ENCODE measurements at regions not wholly inside any gene's neighbourhood (a gene's known extent, or its start where the extent isn't known, plus 50 kb on each side); places are given as distances from the start of the nearest gene placed in this dataset.

DNA sequence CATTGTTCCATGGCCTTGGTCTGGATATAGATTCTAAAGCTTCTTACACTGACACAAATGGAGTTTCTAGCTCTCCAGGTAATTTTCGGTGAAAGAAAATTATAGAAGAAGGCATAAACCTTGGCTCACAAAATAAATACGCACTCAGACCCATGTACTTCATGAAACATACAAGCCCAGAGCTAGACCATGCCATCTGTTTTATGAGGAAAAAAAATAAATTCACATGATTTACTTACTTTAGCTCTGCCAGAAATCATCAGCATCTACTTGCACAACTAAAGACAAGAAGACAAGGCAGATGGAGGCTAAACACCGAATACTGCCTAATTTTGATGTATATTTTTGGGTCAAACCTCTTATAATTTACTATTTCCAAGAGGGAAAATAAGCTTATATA lies 197.4 kb upstream of the KLF14 start:
- no peak for FAIRE-seq

DNA sequence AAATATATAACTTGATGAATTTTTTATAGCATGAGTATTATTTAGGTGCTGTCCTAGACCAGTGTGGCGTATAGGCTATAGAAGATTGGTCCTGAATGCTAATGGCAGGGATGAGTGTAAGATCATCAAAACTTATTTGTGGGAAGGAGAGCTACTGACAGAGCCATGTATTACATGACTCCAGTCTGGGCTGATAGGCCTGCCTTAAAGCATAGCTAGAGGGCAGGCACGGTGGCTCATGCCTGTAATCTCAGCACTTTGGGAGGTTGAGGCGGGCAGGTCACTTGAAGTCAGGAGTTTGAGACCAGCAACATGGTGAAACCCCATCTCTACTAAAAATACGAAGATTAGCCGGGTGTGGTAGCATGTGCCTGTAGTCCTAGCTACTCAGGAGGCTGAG lies 198.1 kb upstream of the KLF14 start:
- FAIRE-seq: no peak

DNA sequence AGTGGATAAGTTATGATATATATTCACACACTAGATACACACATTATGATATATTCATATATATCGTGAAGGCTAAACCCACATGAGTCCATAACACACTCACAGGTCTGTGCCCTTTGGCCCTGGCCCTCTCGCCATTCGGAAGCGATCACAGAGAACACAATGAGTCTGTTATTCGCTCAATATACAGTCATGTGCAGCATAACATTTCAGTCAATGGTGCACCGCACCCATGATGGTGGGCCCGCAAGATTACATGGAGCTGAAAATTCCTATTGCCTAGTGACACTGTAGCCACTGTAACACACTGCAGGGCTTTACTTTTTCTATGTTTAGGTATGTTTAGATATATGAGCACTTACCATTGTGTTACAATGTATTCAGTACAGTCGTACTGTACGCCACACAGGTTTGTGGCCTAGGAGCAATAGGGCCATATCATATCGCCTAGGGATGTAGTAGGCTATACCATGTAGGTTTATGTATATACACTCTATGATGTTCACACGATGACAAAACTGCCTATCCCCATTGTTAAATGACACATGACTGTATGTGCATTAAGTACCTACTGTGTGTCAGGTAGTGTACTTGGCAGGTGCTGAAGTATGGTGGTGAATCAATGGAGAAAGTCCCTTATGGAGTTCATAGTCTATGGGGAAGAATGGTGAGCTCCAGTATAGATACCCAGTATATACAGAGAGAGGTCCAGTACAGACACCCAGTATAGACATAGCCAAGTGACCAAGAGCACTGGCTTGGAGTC lies 198.8 kb upstream of the KLF14 start:
- FAIRE-seq: no peak

DNA sequence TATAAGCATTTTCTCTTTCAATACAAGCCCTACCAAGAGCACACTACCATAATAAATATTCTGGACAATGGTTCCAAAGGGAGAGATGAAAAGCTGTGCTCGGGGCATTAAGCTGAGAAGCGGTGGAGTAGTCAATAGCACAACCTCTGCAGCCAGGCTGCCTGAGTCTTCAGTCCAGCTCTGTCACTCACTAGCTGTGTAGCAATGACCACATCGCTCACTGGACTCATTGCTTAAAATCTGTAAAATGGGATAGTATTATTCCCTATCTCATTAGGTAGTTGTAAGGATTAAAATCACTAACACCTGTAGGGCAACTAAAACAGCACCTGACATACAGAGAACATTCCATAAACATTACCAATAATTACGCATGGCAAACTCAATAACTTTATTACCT lies 199.9 kb upstream of the KLF14 start:
- FAIRE-seq: no peak

DNA sequence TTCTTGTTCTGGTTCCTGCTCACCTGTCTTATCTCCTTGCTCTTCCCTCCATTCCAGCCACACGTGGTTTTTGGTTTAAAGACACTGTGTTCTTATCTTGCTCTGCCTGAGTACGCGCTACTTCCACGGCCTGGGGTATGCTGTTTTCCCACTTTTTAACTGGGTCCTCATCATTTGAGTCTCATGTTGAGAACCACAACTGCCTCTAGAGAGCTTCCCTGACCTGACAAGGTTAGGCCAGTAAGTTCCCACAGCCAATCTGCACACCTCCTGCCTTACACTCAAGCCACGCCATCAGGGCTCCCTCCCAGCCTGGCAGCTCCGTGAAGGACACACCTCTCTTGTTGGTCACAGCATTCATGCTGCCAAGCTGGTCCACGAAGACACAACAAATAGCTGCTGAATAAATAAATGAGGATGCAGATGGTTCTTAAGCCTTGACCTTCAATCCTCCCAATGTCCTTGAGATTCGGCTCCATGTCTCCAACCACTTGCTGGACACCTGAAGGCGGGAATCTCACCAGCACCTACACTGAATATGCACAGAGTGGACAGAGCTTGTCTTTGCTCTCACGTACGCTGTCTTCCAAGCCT lies 201.7 kb upstream of the KLF14 start:
- FAIRE-seq: no peak

DNA sequence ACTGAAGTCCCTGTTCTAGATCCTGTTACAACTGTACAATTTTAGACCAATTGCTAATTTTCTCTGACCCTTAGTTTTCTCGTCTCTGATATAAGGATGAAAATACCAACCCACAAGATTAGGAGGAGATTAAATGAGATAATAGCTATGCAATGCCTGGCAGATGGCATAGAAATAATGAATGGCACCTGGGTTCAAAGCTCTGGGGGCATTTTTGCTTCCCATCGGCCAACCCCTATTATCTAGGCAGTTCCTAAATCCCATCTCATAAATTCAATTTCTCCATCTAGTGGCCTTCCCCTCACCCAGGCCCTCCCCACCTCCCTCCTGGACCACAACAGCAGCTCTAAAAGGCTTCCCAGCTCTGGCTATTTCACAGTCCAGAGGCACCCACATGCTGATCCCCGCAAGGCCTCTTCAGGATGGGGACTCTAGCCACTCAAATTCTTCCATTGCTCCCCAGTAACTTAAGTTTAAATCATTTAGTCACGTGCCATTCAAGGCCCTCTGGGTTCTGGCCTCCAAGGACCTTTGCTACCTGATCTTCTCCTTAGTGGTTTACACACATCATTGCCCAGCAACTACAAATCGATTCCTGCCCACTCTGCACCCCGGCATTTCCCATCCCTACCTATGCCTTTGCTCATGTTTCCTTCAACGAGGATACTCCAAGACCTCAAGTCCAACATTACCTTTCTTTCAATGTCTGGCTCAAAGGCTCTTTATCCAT lies 202.4 kb upstream of the KLF14 start:
- FAIRE-seq: no peak

DNA sequence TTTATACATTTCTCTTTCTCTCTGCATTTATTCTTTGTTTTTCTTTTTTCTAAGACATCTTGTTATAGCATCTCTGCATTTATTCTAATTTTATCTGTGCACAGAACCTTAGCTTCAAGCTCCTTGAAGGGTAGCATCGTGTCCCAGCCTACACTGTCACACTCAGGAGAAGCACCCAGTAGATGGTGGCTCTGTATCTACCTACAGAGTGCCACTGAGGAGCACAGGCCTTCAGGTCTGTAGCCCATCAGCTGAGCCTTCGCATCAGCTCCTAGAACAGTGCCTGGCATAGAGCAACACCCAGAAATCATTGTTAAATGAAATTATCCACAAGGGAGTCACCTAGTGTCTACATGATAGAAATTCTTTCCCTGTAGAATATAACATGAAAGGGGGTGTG lies 203.0 kb upstream of the KLF14 start:
- FAIRE-seq: no peak

DNA sequence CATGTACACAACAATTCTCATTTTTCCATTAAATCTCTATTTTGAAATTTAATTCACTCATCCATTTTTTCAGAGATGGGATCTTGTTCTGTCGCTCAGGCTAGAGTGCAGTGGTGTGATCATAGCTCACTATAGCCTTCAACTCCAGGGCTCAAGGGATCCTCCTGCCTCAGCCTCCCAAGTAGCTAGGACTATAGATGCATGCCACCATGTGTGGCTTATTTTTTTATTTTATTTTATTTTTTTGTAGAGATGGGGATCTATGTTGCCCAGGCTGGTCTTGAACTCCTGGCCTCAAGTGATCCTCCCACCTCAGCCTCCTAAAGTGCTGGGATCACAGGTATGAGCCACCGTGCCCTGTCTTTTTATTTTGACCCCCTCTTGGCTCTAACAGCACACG lies 203.8 kb upstream of the KLF14 start:
- no peak for FAIRE-seq

DNA sequence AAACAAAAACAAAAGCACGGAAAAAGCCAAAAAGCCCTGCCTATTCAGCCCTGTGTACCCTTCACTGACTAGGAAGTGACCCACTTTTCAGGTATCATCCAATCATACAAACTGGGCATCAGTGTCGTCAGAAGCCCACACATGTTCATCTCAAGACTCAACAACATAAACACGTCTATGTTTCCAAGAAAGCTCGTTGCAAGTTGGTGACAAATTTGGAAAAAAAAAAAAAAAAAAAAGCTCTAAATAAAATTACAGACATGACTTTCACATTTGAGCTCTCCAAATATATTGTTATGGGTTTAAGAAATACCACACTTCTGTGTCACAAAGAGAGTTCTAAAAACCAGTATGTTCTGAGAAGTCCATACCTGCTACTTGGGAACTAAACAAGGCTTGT lies 204.7 kb upstream of the KLF14 start:
- FAIRE-seq: no peak

DNA sequence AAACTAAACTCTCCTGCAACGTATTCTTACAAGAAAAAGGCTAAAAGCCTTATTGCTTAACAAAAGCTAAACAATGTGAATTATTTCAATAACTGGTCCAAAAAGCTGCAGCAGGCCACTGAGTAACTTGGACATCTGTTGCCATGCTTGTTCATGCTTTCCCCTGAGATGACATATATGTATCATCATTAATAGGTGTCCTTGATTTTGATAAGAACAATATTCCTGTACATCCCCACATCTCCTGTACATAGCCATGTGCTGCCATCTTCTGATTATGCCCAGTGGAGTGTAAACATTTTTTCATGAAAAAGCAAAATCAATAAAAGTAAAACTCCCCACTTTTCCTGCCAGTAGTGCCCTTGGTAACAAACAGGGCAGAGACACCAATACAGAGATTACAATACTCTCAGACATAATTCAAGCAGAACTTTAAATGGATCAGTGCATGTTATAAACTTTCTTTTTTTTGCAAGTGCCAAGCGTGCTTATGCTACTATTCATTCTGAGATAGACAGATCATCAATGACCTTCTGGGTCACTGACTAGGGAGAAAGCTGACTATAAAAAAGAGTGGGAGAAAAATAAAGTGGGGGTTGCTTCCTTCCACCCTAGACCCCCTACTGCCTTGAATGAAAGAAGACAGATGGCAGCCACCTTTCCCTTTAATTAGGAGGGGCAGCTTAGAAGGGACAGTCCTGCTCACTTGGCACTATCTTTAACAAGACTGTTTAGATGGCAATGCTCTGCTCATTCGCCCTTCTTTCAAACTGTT lies 205.5 kb upstream of the KLF14 start:
- FAIRE-seq: no peak

DNA sequence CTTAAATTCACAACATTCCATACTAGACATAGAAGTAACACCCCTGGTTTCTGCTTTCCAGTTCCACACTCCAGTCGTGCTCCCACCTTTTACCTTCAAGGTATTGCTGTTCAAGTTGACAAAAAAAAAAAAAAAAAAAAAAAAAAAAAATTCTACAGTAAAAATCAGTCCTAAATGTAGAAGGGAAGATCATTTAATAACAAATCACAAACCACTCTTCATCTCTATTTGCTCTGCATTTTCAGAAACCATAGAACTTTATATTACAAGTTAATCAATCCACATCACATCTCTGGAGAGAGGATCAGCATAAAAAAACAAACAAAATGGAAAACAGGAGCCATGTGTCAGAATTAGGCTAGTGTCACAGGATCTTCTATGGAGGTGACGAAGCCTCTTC lies 206.3 kb upstream of the KLF14 start:
- no peak for FAIRE-seq

DNA sequence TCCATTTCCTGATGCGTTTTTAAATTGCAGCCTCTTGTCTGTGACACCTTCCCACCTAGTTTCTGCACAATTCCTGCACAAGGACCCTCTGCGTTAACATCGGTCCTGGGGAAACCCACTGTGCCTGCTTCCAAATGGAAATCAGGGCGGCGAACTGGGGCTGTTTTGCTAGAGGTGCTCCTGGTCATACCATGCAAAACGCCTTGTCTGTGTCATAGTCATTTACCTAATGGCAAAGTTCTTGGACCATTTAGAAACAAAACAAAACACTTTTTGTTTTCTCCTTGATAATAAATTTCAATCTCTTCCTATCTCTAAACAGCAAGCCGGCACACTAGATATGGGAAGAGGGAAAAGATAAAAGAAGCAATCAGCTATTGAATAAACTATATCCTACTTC lies 206.9 kb upstream of the KLF14 start:
- no peak for FAIRE-seq

DNA sequence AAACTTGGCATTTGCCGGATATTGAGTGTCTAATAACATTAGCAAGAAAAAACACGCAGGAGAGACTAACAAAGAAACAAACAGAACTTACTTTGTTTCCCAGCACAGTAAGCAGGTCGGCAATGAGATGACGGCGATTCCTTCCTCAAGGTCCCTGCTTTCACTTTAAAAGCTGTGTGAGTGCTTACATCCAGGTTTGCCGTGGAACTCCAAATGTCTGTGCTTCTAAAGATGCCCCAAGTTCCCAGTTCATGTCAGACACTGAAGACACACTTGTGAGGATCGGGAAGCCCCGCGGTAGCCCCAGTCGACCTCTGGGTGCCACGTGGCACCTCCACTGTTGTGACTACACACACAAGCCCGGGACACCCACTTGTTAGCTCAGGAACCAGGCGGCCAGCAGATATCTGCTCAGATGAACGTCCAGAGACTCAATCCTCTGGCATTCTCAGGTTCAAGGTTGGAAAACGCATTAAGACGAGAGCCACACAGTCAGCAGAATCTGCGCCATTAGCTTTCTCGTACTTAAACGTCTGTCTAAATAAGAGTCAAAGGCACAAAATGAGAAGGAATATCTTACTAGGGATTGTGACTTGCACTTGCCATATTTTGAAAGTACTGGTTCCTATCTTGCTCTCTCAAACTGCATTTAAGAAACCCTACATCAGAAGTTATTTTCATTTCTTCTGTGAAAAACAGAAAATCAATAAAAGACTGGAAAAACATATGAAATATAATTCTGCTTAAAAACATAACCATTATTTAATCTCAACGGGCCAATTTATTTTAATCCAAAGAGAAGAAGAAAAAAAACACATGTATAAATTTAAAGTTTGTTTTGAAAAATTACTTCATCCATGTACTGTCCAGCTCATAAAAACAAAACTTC lies 207.6 kb upstream of the KLF14 start:
- FAIRE-seq: no peak

DNA sequence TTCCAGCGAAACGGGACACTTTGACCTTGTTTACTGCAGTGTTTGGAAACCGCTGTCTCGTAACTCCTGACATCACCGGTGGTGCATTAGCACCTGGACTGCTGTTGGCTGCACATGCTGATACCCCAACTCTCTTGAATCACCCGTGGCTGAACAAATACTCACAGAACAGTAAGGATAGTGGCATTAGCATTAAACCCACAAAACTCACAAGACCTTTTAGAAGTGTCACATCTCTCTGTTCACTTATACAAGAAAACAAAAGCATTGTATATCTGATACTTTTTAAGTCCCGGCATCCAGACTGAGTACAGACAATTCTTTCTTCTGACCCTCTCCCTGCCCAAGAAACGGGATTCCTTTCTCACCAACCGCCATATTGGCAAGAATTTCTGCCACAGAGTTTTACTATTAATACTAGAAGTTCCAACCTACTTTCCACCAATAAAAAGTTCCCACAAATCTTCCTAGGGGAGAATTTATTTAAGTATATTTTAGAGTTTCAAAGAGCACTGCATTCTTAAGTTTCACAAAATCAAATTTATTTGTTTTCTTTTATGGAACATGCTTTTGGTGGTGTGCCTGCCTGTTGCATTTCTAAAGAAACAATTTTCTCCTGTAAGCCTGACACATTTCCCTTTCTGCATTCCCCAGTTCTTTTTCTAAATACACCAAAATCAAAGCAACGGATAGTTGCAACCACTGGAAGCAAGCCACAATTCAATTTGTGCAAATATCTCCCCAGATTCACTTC lies 208.4 kb upstream of the KLF14 start:
- FAIRE-seq: no peak

DNA sequence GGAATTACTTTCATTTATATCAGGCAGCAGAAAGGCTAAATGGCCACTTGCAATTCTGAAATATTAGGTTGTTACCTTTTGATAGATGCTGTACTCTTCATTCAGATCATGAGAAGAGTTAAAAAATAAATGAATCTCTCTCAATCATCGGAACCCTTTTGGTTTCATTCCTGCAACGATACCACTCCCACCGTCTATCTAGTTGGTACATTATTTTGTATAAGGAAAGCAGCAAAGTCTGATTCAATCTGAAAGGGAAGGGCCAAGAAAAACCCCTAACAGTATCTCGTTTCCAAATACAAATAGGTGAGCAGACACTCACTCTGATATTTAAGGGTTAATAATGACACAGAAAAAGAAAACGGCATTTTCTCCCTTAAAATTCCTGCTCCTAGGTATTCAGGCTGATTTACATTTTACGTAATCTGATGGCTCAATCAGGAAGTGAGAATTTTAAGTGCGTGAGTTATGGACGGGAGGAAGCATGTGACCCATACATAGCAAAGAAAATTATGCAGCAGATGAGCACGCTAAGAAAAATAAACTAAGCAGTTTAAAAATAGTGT lies 209.4 kb upstream of the KLF14 start:
- no peak for FAIRE-seq

DNA sequence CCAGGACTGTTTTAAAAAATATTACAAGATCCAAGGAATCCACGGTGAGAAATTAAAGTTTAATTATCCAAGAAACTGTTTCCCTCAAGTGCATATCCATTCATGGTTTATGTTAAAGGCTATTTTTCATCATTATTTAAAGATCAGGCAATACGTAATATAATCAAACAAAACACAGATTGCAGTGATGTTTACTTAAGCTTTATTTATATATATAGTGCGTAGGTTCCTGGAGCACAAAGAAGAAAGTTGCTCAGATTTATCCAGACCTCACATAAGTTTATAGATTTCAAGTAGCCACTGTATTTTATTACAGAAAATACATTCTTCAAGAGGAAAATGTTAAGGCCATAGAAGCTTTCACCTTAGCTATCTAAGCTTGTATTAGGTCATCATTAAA lies 210.0 kb upstream of the KLF14 start:
- no peak for FAIRE-seq

DNA sequence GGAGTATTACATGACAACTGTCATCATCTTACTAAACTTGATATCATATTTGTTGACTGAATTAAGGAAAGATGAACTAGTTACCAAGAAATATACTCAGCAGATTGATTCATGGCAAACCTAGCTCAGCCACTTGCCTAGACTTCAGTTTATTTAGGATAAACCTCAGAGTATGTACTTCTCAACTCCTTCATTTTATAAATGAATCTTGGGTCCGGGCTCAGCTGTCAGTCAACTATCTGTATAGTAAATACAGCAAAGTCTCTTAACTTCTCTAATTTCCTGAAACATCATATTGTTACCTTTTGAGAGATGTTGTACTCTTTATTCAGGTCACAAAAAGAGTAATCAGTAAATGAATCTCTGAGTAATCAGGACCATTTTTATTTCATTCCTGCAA lies 211.0 kb upstream of the KLF14 start:
- FAIRE-seq: no peak

DNA sequence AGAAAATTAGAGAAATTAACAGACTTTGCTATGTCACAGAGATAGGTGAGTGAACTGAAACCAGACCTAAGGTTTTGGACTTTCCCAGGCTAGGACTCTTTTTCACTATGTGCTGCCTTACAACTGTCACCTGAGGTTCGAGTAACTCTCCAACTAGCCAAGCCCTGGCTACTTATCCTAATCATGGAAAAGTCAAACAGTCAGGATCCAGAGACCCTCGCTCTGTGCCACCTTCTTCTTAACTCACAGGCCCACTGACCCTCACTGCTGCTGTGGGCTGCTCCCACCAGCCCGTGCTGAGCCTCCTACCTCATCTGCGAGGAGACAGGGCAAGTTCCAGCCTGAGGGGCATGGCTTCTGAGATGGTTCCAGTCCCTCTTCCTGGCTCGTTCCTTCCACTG lies 211.4 kb upstream of the KLF14 start:
- FAIRE-seq: no peak

DNA sequence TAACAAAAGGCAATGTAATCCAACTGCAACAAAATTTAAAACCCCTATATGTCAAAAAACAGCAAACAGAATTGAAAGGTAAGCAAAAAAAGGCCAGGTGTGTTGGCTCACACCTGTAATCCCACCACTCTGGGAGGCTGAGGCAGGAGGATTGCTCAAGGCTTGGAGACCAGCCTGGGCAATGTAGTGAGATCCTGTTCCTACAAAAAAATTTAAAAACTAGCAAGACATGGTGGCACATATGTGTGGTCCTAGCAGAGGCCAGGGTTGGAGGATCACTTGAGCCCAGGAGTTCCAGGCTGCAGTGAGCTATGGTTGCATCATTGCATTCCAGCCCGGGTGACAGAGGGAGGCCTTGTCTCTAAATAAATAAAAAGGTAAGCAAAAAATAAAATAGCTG lies 212.1 kb upstream of the KLF14 start:
- FAIRE-seq: no peak

DNA sequence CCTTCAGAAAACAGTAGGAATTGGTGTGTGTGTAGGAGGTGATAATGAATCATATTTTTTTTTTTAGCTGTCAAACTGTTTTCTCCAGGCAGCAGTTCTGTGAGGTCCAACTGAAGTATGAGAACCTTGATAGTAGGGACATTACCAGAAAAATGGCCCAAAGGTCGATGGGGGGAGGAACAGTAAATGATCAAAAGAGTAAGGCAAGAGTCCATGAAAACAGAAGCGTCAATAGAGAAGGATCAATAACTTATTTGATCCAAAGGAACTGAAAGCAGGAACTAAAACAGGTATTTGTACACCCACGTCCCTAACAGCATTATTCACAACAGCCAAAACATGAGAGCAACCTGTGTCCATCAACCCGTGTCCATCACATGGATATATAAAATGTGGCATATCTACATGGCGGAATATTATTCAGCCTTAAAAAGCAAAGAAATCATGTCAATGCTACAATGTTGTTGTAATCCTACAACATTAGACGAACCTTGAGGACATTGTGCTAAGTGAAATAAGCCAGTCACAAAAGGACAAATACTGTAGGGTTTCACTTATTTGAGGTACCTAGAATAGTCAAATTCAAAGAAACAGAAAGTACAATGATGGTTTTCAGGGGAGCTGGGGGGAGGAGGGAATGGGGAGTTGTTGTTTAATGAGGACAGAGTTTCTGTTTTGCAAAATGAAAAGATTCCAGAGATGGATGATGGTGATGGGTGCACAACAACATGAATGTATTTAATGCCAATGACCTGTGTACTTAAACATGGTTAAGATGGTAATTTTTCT lies 214.0 kb upstream of the KLF14 start:
- FAIRE-seq: no peak

DNA sequence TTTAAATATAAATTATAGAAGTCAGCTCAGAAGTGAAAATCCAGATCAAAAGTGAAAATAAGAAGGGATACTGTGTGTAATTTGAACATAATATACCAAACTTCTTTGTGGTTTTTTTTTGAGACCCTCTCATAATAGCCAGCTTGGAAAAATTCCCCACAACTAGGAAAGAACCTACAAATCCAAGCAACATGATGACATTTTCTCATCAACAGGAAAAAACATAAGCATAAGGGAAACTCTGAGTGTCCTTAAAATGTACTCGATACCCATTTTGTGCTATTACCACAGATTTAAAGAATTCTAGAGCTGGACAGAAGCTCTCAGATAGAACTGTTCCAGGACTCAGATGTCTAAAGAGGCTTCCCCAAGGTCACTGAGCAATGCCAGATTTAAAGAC lies 214.8 kb upstream of the KLF14 start:
- no peak for FAIRE-seq
